HEK293T (cell line): ENCODE measurements at regions not wholly inside any gene's neighbourhood (a gene's known extent, or its start where the extent isn't known, plus 50 kb on each side); places are given as distances from the start of the nearest gene placed in this dataset.

ENCODE experiments used
- CTCF ChIA-PET: fragments of 350-600 bp; formaldehyde crosslinking; extraction: SDS; loops from one replicate; lab custom pipeline; 2021; ENCODE audit warnings: antibody characterized with exemption, inconsistent platforms; lab: Yijun Ruan, JAX
- POLR2A ChIA-PET: fragments of 350-600 bp; formaldehyde crosslinking; extraction: SDS; loops from one replicate; lab custom pipeline; 2020; ENCODE audit warnings: antibody characterized with exemption, inconsistent platforms; lab: Yijun Ruan, JAX
- DNase-seq: peaks from one replicate; pipeline ENCODE4 v3.0.0; 2012; ENCODE audit warnings: mixed read lengths; ENCODE audit errors: extremely low spot score
- ARNT ChIP-seq: fragments of 450-650 bp; IDR thresholded peaks from 2 replicates; pipeline ENCODE4 v1.6.1; 2017; ENCODE audit warnings: mild to moderate bottlenecking
- BHLHE40 ChIP-seq: fragments of 450-650 bp; IDR thresholded peaks from 2 replicates; pipeline ENCODE4 v1.6.1; 2016; ENCODE audit warnings: mild to moderate bottlenecking, moderate library complexity, borderline replicate concordance
- CTBP1 ChIP-seq: fragments of 450-650 bp; IDR thresholded peaks from 2 replicates; pipeline ENCODE4 v1.6.1; 2016; ENCODE audit warnings: borderline replicate concordance
- ELF4 ChIP-seq: fragments of 450-650 bp; IDR thresholded peaks from 2 replicates; pipeline ENCODE4 v1.6.1; 2017; ENCODE audit warnings: antibody characterized with exemption
- FOXA1 ChIP-seq: fragments of 450-650 bp; IDR thresholded peaks from 2 replicates; pipeline ENCODE4 v1.6.1; 2016; ENCODE audit warnings: mild to moderate bottlenecking
- FOXK2 ChIP-seq: fragments of 450-650 bp; IDR thresholded peaks from 2 replicates; pipeline ENCODE4 v1.6.1; 2016; ENCODE audit warnings: mild to moderate bottlenecking
- FOXM1 ChIP-seq: fragments of 450-650 bp; IDR thresholded peaks from 2 replicates; pipeline ENCODE4 v1.6.1; 2017; ENCODE audit warnings: mild to moderate bottlenecking, borderline replicate concordance
- HDGF ChIP-seq: fragments of 450-650 bp; IDR thresholded peaks from 2 replicates; pipeline ENCODE4 v1.6.1; 2017; ENCODE audit warnings: antibody characterized with exemption, borderline replicate concordance
- L3MBTL2 ChIP-seq: fragments of 450-650 bp; conservative IDR thresholded peaks from 2 replicates; pipeline ENCODE4 v1.6.1; 2016; ENCODE audit warnings: mild to moderate bottlenecking
- LEF1 ChIP-seq: fragments of 450-650 bp; IDR thresholded peaks from 2 replicates; pipeline ENCODE4 v1.6.1; 2017; ENCODE audit warnings: mild to moderate bottlenecking, borderline replicate concordance
- NFRKB ChIP-seq: fragments of 450-650 bp; IDR thresholded peaks from 2 replicates; pipeline ENCODE4 v1.6.1; 2016; ENCODE audit warnings: mild to moderate bottlenecking, moderate library complexity
- SP1 ChIP-seq: fragments of 450-650 bp; IDR thresholded peaks from 2 replicates; pipeline ENCODE4 v1.6.1; 2017
- SUZ12 ChIP-seq: fragments of 450-650 bp; IDR thresholded peaks from 2 replicates; pipeline ENCODE4 v1.6.1; 2016; ENCODE audit warnings: mild to moderate bottlenecking
- TARDBP ChIP-seq: fragments of 450-650 bp; IDR thresholded peaks from 2 replicates; pipeline ENCODE4 v1.6.1; 2016
- ZNF384 ChIP-seq: fragments of 450-650 bp; IDR thresholded peaks from 2 replicates; pipeline ENCODE4 v1.6.1; 2016
- TF ChIP-seq, protein P1 (sequence below): fragments of 450-650 bp; IDR thresholded peaks from 2 replicates; pipeline ENCODE4 v1.6.1; 2016

- POLR2A ChIA-PET: no interaction called here
- no peak for DNase-seq
- CTCF ChIA-PET: no interaction called here
- TF ChIP-seq L3MBTL2 (no peak), FOXA1 (no peak), FOXK2 (no peak), ARNT (no peak), LEF1 (no peak), ZNF384 (no peak), SP1 (no peak), NFRKB (no peak)
- TF ChIP-seq, protein P1, sequence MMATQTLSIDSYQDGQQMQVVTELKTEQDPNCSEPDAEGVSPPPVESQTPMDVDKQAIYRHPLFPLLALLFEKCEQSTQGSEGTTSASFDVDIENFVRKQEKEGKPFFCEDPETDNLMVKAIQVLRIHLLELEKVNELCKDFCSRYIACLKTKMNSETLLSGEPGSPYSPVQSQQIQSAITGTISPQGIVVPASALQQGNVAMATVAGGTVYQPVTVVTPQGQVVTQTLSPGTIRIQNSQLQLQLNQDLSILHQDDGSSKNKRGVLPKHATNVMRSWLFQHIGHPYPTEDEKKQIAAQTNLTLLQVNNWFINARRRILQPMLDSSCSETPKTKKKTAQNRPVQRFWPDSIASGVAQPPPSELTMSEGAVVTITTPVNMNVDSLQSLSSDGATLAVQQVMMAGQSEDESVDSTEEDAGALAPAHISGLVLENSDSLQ: no peak
Measured at GRCh38 chr21:25281134-25281533, 326.1 kb downstream of the MRPL39 start.

- ChIA-PET CTCF (no interaction called here), POLR2A (no interaction called here)
- TF ChIP-seq LEF1: no peak
- TF ChIP-seq ELF4: no peak
- no peak for TF ChIP-seq CTBP1
- TF ChIP-seq SUZ12: no peak
- TF ChIP-seq ZNF384: no peak
- TF ChIP-seq, protein P1: no peak
- TF ChIP-seq ARNT: no peak
- no peak for TF ChIP-seq HDGF
- TF ChIP-seq BHLHE40: no peak
- no peak for TF ChIP-seq FOXM1
- no peak for TF ChIP-seq FOXA1
- no peak for DNase-seq
Measured at GRCh38 chr21:25280061-25280460, 327.2 kb downstream of the MRPL39 start.

DNA sequence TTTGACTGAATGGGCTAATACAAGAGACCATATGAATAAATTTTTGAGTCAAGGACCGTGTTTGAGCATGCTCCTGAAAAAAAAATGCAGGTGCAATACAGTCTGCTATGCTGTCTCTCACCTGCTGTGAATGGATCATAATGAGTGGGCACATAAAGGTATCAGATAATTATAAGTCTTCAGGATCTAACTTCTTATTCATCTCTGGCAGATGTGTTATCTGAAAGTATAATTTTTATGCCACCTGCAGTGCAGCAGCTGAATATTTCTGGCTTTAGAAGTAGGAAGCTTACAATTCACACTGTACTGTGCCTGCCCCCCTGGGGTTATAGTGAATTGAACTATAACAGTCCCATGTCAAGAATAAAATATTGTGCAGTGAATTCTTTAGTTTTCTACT is 333.3 kb downstream of the MRPL39 start:
- TF ChIP-seq ZNF384 (no peak), BHLHE40 (no peak), FOXM1 (no peak), FOXA1 (no peak), LEF1 (no peak), L3MBTL2 (no peak), ELF4 (no peak), SP1 (no peak), NFRKB (no peak), ARNT (no peak), FOXK2 (no peak), CTBP1 (no peak)
- TF ChIP-seq, protein P1: no peak
- DNase-seq: no peak
- POLR2A ChIA-PET: no interaction called here
- CTCF ChIA-PET: no interaction called here

GRCh38 chr21:25254491-25255174 is 352.6 kb downstream of the MRPL39 start:
- CTCF ChIA-PET: no interaction called here
- no peak for DNase-seq
- POLR2A ChIA-PET: no interaction called here
- TF ChIP-seq SP1 (no peak), NFRKB (no peak), TARDBP (no peak), ZNF384 (no peak), HDGF (no peak)

DNA sequence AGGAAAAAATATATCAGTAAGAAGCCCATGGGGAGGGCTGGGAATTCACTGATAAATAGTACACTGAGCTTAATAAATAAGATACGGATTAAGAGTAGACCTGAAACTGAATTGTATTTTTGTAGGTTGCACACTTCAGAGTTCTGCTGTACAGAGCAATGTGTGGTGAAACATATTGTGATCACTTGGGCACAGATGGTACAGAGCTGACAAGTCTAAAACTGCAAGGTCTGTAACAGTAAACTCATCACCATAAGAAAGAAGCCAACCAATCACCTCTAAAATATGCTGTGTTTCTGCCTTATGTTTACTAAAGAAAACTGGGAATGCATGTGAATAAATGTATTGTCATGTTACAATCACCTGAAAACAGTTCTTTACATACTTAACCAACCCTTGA is 360.7 kb downstream of the MRPL39 start:
- ChIA-PET POLR2A (no interaction called here), CTCF (no interaction called here)
- DNase-seq: no peak
- no peak for TF ChIP-seq FOXA1
- no peak for TF ChIP-seq FOXK2
- TF ChIP-seq FOXM1: no peak
- TF ChIP-seq NFRKB: no peak
- no peak for TF ChIP-seq BHLHE40
- no peak for TF ChIP-seq SUZ12
- TF ChIP-seq ZNF384: no peak
- TF ChIP-seq ELF4: no peak
- TF ChIP-seq TARDBP: no peak
- TF ChIP-seq ARNT: no peak
- TF ChIP-seq LEF1: no peak
- TF ChIP-seq CTBP1: no peak
- TF ChIP-seq SP1: no peak
- TF ChIP-seq, protein P1: no peak
- no peak for TF ChIP-seq HDGF
- TF ChIP-seq L3MBTL2: no peak

DNA sequence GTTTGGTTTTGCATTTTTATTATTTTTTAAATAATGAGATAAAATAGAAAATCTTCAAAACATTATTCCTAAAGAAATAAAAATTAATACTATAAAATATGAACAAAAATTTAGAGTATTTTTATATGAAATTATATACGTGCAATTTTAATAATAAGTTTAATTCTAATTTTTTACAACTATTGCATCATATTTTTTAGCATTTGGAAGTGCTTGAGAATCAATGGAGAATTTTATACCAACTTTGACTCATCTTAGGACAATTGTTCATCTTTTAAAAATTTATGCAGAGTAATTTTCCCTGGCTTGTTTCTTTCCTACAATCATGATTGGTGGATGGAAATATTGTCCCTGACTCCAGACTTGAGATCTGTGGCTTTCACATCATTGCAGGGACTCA is 362.5 kb downstream of the MRPL39 start:
- ChIA-PET CTCF (no interaction called here), POLR2A (no interaction called here)
- no peak for DNase-seq
- TF ChIP-seq FOXA1: no peak
- no peak for TF ChIP-seq LEF1
- TF ChIP-seq CTBP1: no peak
- TF ChIP-seq NFRKB: no peak
- no peak for TF ChIP-seq ZNF384
- no peak for TF ChIP-seq FOXK2
- TF ChIP-seq HDGF: no peak
- TF ChIP-seq BHLHE40: no peak
- TF ChIP-seq, protein P1: no peak
- TF ChIP-seq ARNT: no peak
- TF ChIP-seq FOXM1: no peak
- no peak for TF ChIP-seq L3MBTL2
- no peak for TF ChIP-seq SP1
- TF ChIP-seq ELF4: no peak
- no peak for TF ChIP-seq SUZ12
- no peak for TF ChIP-seq TARDBP
